NCI-H524 treated with DMSO at 0.1 percent for 48 hours (cell line): ENCODE measurements at regions not wholly inside any gene's neighbourhood (a gene's known extent, or its start where the extent isn't known, plus 50 kb on each side); places are given as distances from the start of the nearest gene placed in this dataset.

ENCODE experiments used
- DNase-seq: peaks from one replicate; lab custom pipeline; 2025; lab: John Stamatoyannopoulos, UW

- DNase-seq: no peak
These were observed 579.5 kb downstream of the MBD2 start for GRCh38 chr18:53644799-53645471.

GRCh38 chr18:53639687-53640086 is 584.8 kb downstream of the MBD2 start:
- no peak for DNase-seq

- DNase-seq: no peak
These were observed 595.1 kb downstream of the MBD2 start for GRCh38 chr18:53629337-53629736.

- no peak for DNase-seq
These were observed 598.4 kb downstream of the MBD2 start for GRCh38 chr18:53625997-53626599.

- DNase-seq: no peak
These were observed 613.5 kb downstream of the MBD2 start for GRCh38 chr18:53610957-53611356.

- DNase-seq: no peak
These were observed 617.7 kb downstream of the MBD2 start for GRCh38 chr18:53606792-53607191.

GRCh38 chr18:53605198-53605597 is 619.3 kb downstream of the MBD2 start:
- no peak for DNase-seq

- no peak for DNase-seq
These were observed 621.2 kb downstream of the MBD2 start for GRCh38 chr18:53603276-53603675.

- DNase-seq: no peak
These were observed 623.1 kb downstream of the MBD2 start for GRCh38 chr18:53601344-53601743.

GRCh38 chr18:53586923-53587322 is 637.5 kb downstream of the MBD2 start:
- no peak for DNase-seq
